ENCODE measurements at regions not wholly inside any gene's neighbourhood (a gene's known extent, or its start where the extent isn't known, plus 50 kb on each side); places are given as distances from the start of the nearest gene placed in this dataset.

- H3K27ac ChIP-seq (ENCODE audit: low read length) = no peak overlapping the region
- H3F3A ChIP-seq (ENCODE audit: insufficient read depth, low read length, poor library complexity, severe bottlenecking) = no peaks in the 10 kb centered on the region
- H3K4me3 ChIP-seq (ENCODE audit: low read length) = no peak overlapping the region
- H3K36me3 ChIP-seq (ENCODE audit: insufficient read depth, low read length) = no peaks in the 10 kb centered on the region
- H3K27me3 ChIP-seq (ENCODE audit: insufficient read depth, low read depth, low read length) = no peaks in the 10 kb centered on the region
- H3K9ac ChIP-seq (ENCODE audit: low read length) = no peak overlapping the region
- no peaks in the 10 kb centered on the region for H4K20me1 ChIP-seq (ENCODE audit: insufficient read depth)
- H3K4me2 ChIP-seq (ENCODE audit: low read length) = no peak overlapping the region
- H3K79me2 ChIP-seq (replicated peaks; ENCODE audit: insufficient read depth, low read length) = no peaks in the 10 kb centered on the region
- H2AFZ ChIP-seq (ENCODE audit: low read depth, low read length) = no peak overlapping the region
- no peaks in the 10 kb centered on the region for H3K9me2 ChIP-seq (ENCODE audit: insufficient read depth, low read length)
- no peaks in the 10 kb centered on the region for H3K9me3 ChIP-seq (ENCODE audit: low read length)
- TF ChIP-seq MXI1 (conservative IDR thresholded peaks at IDR 0.05; ENCODE audit: poor library complexity, severe bottlenecking) (no peak), RAD21 (conservative IDR thresholded peaks at IDR 0.05) (no peak), POLR2AphosphoS5 (IDR thresholded peaks at IDR 0.05) (no peak), EZH2 (IDR thresholded peaks at IDR 0.05; ENCODE audit: borderline replicate concordance, insufficient read depth, low read length, poor library complexity, severe bottlenecking) (no peak), TAF1 (IDR thresholded peaks at IDR 0.05; ENCODE audit: low read depth) (no peak), REST (IDR thresholded peaks at IDR 0.05; ENCODE audit: borderline replicate concordance) (no peak), CTCF (IDR thresholded peaks at IDR 0.05; ENCODE audit: poor library complexity, severe bottlenecking) (no peak), EP300 (conservative IDR thresholded peaks at IDR 0.05; ENCODE audit: poor library complexity, severe bottlenecking) (no peak), SMC3 (conservative IDR thresholded peaks at IDR 0.05; ENCODE audit: poor library complexity) (no peak)
Measured at GRCh38 chr4:120163895-120164294, 97.2 kb upstream of the MAD2L1 start.

GRCh38 chr4:120158841-120159463, 92.3 kb upstream of the MAD2L1 start:
- Histone ChIP-seq H3K4me3 (ENCODE audit: low read length) (no peak overlapping the region), H3K27ac (ENCODE audit: low read length) (no peak overlapping the region)

More at GRCh38 chr4:120158841-120159463, 92.3 kb upstream of the MAD2L1 start:
- no peaks in the 10 kb centered on the region for H4K20me1 ChIP-seq (ENCODE audit: insufficient read depth)
- H3K27me3 ChIP-seq (ENCODE audit: insufficient read depth, low read depth, low read length) = no peaks in the 10 kb centered on the region
- no peaks in the 10 kb centered on the region for H3K9me3 ChIP-seq (ENCODE audit: low read length)
- no peak overlapping the region for H2AFZ ChIP-seq (ENCODE audit: low read depth, low read length)
- TF ChIP-seq SMC3 (conservative IDR thresholded peaks at IDR 0.05; ENCODE audit: poor library complexity) (no peak), EZH2 (IDR thresholded peaks at IDR 0.05; ENCODE audit: borderline replicate concordance, insufficient read depth, low read length, poor library complexity, severe bottlenecking) (no peak), EP300 (conservative IDR thresholded peaks at IDR 0.05; ENCODE audit: poor library complexity, severe bottlenecking) (no peak), CTCF (IDR thresholded peaks at IDR 0.05; ENCODE audit: poor library complexity, severe bottlenecking) (no peak), MXI1 (conservative IDR thresholded peaks at IDR 0.05; ENCODE audit: poor library complexity, severe bottlenecking) (no peak), REST (IDR thresholded peaks at IDR 0.05; ENCODE audit: borderline replicate concordance) (no peak), TAF1 (IDR thresholded peaks at IDR 0.05; ENCODE audit: low read depth) (no peak), RAD21 (conservative IDR thresholded peaks at IDR 0.05) (no peak), POLR2AphosphoS5 (IDR thresholded peaks at IDR 0.05) (no peak)
- no peak overlapping the region for H3K9ac ChIP-seq (ENCODE audit: low read length)
- H3K9me2 ChIP-seq (ENCODE audit: insufficient read depth, low read length) = no peaks in the 10 kb centered on the region
- no peak overlapping the region for H3K4me2 ChIP-seq (ENCODE audit: low read length)
- no peaks in the 10 kb centered on the region for H3K36me3 ChIP-seq (ENCODE audit: insufficient read depth, low read length)
- H3F3A ChIP-seq (ENCODE audit: insufficient read depth, low read length, poor library complexity, severe bottlenecking) = no peaks in the 10 kb centered on the region
- H3K79me2 ChIP-seq (replicated peaks; ENCODE audit: insufficient read depth, low read length) = no peaks in the 10 kb centered on the region
